A673 (cell line): ENCODE measurements at regions not wholly inside any gene's neighbourhood (a gene's known extent, or its start where the extent isn't known, plus 50 kb on each side); places are given as distances from the start of the nearest gene placed in this dataset.

Experiments
- BruUV-seq: library from RNA; stranded (reverse); fragments of 400-500 nt; replicated peaks from 2 replicates; lab custom pipeline; 2021; lab: Mats Ljungman, UMichigan
- CTCF ChIA-PET: fragments of 300-600 bp; sonication (Branson Sonifier 250); formaldehyde crosslinking; loops from one replicate; lab custom pipeline; 2022; ENCODE audit warnings: antibody characterized with exemption; lab: Charles Lee
- POLR2A ChIA-PET: fragments of 300-600 bp; sonication (Branson Sonifier 250); formaldehyde crosslinking; loops from one replicate; lab custom pipeline; 2022; ENCODE audit warnings: antibody characterized with exemption; ENCODE audit not compliant: low non-redundant PET; lab: Charles Lee
- DNase-seq: peaks from one replicate; pipeline ENCODE4 v3.0.0-alpha.2; 2015; ENCODE audit warnings: low spot score
- H3K27ac ChIP-seq: fragments of 200-600 bp; sonication (generic); 2 replicates; pipeline ENCODE4 v1.5.1; 2016; ENCODE audit warnings: mixed run types, low read depth, mild to moderate bottlenecking, mixed read lengths, antibody characterized with exemption, low read length; ENCODE audit not compliant: poor library complexity, severe bottlenecking
- H3K27me3 ChIP-seq: fragments of 200-600 bp; sonication (generic); replicated peaks from 2 replicates; pipeline ENCODE4 v1.6.1; 2017; ENCODE audit warnings: mixed run types, low read depth, mild to moderate bottlenecking, mixed read lengths, antibody characterized with exemption, low read length; ENCODE audit not compliant: insufficient read depth, poor library complexity
- H3K36me3 ChIP-seq: fragments of 200-600 bp; sonication (generic); 2 replicates; pipeline ENCODE4 v1.6.1; 2016; ENCODE audit warnings: mixed run types, mild to moderate bottlenecking, mixed read lengths, antibody characterized with exemption, low read length; ENCODE audit not compliant: insufficient read depth, poor library complexity, severe bottlenecking
- H3K4me1 ChIP-seq: fragments of 200-600 bp; sonication (generic); 2 replicates; pipeline ENCODE4 v1.6.1; 2017; ENCODE audit warnings: mixed run types, mild to moderate bottlenecking, mixed read lengths, antibody characterized with exemption, low read length; ENCODE audit not compliant: insufficient read depth, poor library complexity, severe bottlenecking
- H3K4me3 ChIP-seq: fragments of 200-600 bp; sonication (generic); 2 replicates; pipeline ENCODE4 v1.5.1; 2016; ENCODE audit warnings: low read depth, mixed run types, mild to moderate bottlenecking, mixed read lengths, low read length; ENCODE audit not compliant: poor library complexity, severe bottlenecking
- H3K9me3 ChIP-seq: fragments of 200-600 bp; sonication (generic); 2 replicates; pipeline ENCODE4 v1.6.1; 2016; ENCODE audit warnings: mixed run types, low read depth, mild to moderate bottlenecking, mixed read lengths, antibody characterized with exemption, low read length; ENCODE audit not compliant: poor library complexity, severe bottlenecking
- CTCF ChIP-seq: fragments of 300-800, 200-600 bp; sonication (generic); conservative IDR thresholded peaks from 2 replicates; pipeline ENCODE4 v1.5.1; 2017; ENCODE audit warnings: low read depth, mild to moderate bottlenecking, antibody characterized with exemption, low read length, moderate library complexity, mixed read lengths
- EZH2 ChIP-seq: fragments of 200-600 bp; sonication (generic); IDR thresholded peaks from 2 replicates; pipeline ENCODE4 v1.6.1; 2017; ENCODE audit warnings: borderline replicate concordance, low read depth, mild to moderate bottlenecking, mixed read lengths, antibody characterized with exemption, low read length; ENCODE audit not compliant: poor library complexity, severe bottlenecking
- intact Hi-C: fragments of 100-400 bp; cut with micrococcal nuclease; formaldehyde crosslinking; loops from one replicate; pipeline ENCODE4 v1.10.0; 2022; ENCODE audit not compliant: unreplicated experiment

- Histone ChIP-seq H3K9me3 (no peaks in the 10 kb centered on the region), H3K36me3 (no peaks in the 10 kb centered on the region), H3K27ac (no peak overlapping the region), H3K4me1 (peaks cover 36% of the 10 kb centered on the region), H3K27me3 (no peaks in the 10 kb centered on the region), H3K4me3 (no peak overlapping the region)
- intact Hi-C loops, result loop anchor here (10.0 kb wide), 1 partner anchor 625 kb away; no protein-coding TSS in a partner anchor
- BruUV-seq, result no TSS peak
- POLR2A ChIA-PET, result no interaction called here
- no peak for DNase-seq
- TF ChIP-seq CTCF, result no peak
- TF ChIP-seq EZH2, result no peak
- CTCF ChIA-PET, result no interaction called here
Observed at GRCh38 chr4:157999723-158000122, 173.1 kb downstream of the GASK1B start.

GRCh38 chr4:157997296-157997695 is 175.5 kb downstream of the GASK1B start:
- no TSS peak for BruUV-seq
- Histone ChIP-seq H3K4me1 (peaks cover 32% of the 10 kb centered on the region), H3K9me3 (no peaks in the 10 kb centered on the region), H3K27me3 (no peaks in the 10 kb centered on the region), H3K36me3 (no peaks in the 10 kb centered on the region), H3K27ac (no peak overlapping the region), H3K4me3 (no peak overlapping the region)
- CTCF ChIA-PET, result no interaction called here
- POLR2A ChIA-PET, result no interaction called here
- no peak for TF ChIP-seq EZH2
- no peak for TF ChIP-seq CTCF
- intact Hi-C loops, result loop anchor here (10.0 kb wide), 1 partner anchor 628 kb away; no protein-coding TSS in a partner anchor
- no peak for DNase-seq

DNA sequence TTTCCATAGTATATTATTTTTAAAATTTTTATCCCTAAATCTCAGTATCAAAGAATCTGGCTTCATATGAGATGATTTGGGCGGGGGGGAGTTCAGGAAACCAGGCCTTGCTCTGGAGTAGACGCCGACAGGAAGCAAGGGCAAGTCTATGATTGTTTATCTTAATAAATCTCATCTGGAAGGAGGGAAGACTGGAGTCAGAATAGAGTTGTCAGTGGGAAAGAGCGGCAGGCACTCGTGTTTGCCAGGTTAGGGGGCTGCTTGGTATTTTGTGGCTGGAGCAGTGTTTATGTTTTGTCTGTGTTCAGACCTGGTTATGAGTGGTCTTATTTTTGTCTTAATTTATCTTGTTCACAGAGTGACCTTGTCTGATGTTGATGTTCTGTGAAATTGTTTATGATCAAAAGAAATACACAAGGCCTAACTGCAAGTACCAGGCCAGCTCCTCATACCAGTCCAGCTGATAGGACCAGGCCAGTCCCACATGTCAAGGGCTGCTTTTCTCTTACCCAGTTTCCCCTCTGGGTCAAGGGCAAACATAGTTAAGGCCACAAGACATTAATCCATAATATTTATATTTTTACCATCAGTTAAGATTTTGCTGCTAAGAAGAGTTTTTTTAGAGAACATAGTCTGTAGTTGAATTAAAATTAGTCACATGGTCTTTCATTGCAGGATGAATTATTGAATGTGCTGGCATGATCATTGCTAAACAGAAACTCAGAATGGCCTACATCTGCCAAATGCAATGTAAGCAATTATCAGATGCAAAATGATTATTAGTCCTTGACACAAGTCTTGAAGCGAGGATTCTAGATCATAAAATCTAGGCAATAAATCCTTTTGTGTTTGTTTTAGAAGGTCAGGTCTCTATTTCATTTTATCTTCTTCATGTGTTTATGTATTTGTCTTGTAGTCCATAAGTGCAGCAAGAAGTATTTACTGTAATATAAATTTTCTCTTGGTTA is 176.5 kb downstream of the GASK1B start:
- H3K9me3 ChIP-seq, result no peaks in the 10 kb centered on the region
- POLR2A ChIA-PET, result no interaction called here
- CTCF ChIA-PET, result no interaction called here
- no peak for TF ChIP-seq EZH2
- TF ChIP-seq CTCF, result no peak
- H3K4me1 ChIP-seq, result peaks cover 25% of the 10 kb centered on the region
- H3K4me3 ChIP-seq, result no peak overlapping the region
- no peak for DNase-seq
- intact Hi-C loops, result loop anchor here (10.0 kb wide), 1 partner anchor 628 kb away; no protein-coding TSS in a partner anchor
- no peaks in the 10 kb centered on the region for H3K27me3 ChIP-seq
- no peaks in the 10 kb centered on the region for H3K36me3 ChIP-seq
- BruUV-seq, result no TSS peak
- H3K27ac ChIP-seq, result peak overlapping the region; percentile 15
